GM18868 (cell line): ENCODE measurements at regions not wholly inside any gene's neighbourhood (a gene's known extent, or its start where the extent isn't known, plus 50 kb on each side); places are given as distances from the start of the nearest gene placed in this dataset.
"Not testable (repeated sequence)": the region's sequence is repeated elsewhere in the genome, so short reads cannot be mapped to it uniquely, and the experiment has no call there.

Experiments
- ATAC-seq: cut with Tn5 transposase; IDR thresholded peaks from one replicate; pipeline ENCODE4 v1.9.1; 2021; ENCODE audit warnings: mild to moderate bottlenecking, moderate library complexity; ENCODE audit not compliant: unreplicated experiment

DNA sequence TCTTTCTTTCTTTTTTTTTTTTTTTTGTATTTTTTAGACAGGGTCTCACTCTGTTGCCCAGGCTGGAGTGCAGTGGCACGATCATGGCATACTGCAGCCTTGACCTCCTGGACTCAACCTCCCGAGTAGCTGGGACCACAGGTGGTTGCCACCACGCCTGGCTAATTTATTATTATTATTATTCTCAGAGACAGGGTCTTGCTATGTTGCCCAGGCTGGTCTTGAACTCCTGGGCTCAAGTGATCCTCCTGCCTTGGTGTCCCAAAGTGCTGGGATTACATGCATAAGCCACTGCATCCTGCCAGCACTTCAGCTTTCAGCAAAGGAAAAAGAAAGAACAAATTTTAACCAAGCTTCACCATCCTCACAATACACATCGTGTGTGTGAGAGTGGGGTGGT lies 97.9 kb upstream of the SERBP1 start:
- no peak for ATAC-seq

DNA sequence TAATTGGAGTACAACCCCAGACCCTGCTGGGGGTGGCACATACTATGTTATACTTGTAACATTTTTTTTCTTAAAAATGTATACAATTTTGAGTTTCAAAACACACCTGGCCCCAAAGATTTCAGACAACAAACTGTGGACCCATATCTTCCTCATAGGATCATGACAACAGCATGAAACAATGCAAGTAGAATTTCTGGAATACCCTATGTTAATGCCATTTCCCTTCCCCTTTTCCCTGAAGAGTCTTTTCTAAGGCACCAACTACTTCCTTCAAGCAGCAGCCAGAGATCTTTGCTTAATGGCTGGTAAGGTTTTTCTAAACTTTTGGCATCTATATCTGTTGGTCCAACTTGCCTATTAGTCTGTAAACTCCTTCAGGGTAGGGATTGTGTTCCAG lies 99.9 kb upstream of the SERBP1 start:
- no peak for ATAC-seq

DNA sequence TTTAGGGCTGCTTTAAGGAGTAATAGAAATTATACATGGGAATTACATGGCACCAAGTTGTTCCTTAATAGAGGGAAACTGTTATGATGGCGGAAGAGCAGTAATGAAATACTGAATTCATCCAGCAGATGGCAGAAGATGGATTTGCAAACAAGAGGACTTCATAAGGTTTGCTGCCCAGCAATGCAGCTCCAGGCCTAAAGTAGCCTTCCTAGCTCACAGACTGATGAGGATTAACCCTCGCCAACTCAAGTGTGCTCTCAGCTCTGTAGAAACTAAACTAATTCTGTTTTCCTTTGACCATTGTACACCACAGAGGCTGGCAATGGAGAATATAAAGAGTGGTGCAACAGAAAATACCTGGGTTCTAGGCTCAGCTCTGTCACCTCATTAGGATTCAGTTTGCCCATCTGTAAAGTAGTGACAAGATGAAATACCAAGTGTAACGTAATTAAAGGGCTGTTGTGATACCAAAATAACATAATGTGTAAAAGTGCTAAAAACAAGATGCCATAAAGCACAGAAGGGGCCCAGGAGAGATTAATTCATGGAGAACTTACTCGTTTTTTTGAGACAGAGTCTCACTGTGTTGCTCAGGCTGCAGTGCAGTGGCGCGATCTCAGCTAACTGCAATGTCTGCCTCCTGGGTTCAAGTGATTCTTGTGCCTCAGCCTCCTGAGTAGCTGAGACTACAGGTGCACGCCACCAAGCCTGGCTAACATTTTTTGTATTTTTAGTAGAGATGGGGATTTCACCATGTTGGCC lies 102.4 kb upstream of the SERBP1 start:
- ATAC-seq, result peak; percentile 66

DNA sequence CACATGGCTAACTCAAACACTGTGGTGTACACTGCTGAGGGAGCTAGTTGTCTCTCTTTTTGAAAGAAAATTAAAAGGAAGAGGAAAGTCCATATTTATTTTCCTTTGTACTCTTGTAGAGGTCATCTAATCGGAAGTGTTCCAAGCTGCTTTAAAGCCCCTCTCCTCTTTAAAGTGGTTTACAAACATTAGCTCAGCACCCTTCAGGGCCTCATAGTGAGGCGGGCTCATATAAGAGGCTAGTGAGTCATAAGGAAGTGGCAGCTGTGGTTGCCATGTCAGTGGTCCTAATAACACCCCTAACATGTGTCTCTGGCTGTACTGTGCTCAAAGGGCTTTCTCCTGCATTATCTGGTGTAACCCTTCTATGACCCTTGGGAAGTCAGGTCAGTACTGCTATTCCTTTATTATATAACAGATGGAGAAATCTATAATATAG lies 104.4 kb upstream of the SERBP1 start:
- ATAC-seq, result peak; percentile 54

DNA sequence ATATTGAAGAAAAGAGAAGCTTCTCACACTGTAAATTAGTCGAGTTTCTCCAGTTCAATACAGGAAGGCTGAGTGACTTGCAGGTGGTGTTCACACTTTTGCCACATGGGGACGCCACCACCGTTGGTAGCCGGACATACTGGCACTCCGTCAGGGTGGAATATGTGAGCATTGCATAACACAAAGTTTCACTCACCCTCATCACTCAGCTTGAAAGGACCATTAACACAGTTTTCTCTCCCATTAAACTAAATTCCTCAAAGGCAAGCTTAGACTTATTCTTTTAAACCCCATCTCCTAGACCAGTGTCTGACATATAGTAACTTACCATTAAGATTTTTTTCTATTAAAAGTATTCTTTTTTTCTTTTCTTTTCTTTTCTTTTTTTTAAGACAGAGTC lies 105.3 kb upstream of the SERBP1 start:
- peak; percentile 87 for ATAC-seq

DNA sequence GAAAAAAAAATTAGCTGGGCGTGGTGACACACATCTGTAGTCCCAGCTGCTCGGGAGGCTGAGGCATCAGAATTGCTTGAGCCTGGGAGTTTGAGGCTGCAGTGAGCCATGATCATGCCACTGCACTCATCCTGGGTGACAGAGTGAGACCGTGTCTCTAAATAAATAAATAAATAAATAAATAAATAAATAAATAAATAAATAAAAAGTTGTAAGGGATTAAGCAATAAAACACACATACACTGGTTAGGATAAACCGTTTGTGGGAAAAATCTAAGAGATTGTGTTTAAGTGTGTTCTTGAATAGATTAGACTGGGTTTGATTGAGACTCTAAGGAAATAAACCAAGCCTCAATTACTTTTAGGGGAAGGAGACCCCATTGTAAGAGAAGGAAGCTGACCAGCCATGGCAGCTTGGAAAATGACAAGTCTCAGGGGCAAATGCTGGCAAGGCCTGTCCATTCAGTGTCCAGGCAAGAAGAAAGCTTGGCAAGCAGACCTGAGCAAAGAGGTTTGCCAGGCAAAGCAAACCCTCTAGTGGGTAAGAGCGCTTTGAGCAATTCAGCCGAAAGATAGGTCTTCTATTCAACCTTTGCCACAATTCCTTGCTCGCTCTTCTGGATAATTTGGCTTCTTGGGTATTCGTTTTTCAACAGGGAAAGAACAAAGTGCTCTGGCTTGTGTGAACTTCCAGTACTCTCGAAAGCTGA lies 106.9 kb upstream of the SERBP1 start:
- no peak for ATAC-seq

DNA sequence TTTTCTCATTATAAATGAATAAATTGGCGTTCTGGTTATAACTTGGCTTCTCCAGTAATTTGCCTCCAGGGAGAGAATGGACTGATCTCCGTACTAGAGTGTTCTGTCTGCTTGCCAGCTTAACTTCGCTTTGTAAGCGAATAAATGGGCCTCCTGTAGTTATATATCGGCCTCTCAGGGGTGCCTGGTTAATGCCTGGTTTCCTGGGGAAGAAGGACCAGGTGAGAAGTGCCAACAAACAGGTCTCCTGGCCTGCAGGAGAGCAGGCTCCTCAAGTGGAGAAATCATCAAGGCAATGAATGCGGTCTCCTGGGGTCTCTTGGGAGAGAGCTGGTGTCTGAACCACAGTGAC lies 107.4 kb upstream of the SERBP1 start:
- no peak for ATAC-seq

DNA sequence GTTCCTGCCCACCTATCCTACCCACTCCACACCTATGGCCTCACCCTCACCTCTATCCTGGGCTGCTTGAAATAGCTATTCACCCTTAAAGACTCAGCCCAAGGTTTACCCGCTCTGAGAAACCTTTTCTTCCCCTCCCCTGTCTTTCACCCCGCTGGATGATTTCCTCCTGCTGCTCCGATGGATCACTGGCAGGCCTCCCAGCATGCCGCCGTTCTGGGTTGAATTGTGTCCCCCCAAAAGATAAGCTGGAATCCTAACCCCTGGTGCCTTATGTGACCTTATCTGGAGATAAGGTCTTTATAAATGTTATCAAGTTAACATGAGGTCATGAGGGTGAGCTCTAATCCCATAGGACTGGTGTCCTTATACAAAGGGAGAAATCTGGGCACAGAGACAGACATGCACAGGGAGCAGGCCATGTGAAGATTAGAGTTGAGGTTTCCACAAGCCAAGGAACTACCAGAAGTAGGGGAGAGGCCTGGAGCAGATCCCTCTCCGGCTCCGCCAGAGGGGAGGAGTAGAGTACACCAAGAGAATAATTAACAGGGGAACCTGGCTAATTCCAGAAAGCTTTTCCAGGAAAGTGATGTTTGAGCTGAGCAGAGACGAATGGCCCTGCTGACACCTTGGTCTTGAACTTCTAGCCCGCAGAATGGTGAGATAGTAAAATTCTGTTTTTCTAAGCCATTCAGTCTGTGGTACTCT lies 110.0 kb upstream of the SERBP1 start:
- no peak for ATAC-seq

DNA sequence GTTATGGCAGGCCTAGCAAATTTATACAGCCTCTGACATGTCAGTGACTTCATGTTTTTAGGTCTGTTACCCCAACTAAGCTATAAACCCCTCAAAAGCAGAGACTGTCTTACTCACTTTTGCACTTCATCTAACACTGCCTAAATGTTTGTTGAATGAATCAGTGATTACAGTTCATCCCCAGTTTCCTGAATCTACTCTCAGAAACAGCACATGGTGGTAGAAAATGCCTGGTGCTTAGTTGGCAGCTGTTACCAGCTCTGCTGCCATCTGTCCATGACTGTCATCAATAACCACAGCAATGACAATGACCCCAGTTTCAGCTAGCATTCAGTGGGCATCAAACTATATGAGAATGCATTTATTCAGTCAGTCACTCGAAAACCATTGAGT lies 110.5 kb upstream of the SERBP1 start:
- no peak for ATAC-seq

DNA sequence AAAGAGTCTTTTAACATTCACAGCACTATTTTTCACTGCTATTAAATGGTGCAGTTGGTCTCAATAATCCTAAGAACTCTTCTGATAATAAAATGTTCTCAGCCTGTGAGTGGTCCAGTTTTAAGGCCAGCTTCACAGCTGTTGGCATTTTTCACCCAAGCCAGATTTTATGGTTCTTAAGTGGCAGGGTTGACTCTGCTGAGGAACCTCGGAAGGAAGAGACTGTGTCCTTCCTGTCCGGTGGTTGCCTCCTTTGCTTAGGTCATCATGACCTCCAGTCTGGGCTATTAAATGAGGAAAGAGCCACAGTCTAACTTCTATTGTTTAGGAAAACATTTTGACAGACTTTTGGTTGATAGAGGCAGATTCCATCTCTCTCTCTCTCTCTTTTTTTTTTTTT lies 112.5 kb upstream of the SERBP1 start:
- no peak for ATAC-seq

DNA sequence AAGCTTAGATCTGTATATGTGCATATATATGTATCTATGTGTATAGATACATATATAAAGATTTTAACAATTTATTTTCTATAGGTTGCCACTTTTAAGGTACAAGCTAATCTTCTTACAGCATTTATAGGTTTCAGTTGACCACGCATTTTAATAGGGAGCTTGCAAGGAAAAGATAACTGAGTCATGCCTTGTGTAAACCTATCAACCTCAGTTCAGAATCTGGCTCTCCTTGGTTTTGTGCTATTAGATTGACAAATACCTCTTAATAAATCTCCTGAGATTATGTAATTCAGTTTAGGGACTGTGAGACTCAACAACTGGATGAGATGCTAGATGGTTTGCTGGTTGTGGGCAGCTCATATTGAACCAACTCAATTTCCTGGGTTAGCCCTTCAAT lies 114.7 kb upstream of the SERBP1 start:
- ATAC-seq, result no peak

DNA sequence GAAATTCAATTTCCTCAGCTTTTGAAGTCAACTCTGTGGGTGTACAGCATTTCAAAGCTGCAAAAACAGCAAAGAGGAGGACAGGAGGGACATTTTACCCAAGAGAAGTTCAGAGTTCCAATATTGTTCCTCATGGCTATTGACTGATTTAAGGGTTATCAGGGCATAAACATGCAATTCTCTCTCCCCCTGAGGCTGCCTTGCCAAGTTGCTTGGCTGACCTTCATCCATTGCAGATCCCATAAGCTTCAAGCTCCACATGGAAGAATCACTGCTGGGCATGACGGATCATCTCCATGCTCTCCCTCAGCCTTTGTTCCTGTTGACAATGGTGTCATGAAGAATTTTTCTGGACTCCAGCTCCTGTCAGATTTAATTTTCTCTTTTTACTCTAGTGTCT lies 115.2 kb upstream of the SERBP1 start:
- no peak for ATAC-seq

DNA sequence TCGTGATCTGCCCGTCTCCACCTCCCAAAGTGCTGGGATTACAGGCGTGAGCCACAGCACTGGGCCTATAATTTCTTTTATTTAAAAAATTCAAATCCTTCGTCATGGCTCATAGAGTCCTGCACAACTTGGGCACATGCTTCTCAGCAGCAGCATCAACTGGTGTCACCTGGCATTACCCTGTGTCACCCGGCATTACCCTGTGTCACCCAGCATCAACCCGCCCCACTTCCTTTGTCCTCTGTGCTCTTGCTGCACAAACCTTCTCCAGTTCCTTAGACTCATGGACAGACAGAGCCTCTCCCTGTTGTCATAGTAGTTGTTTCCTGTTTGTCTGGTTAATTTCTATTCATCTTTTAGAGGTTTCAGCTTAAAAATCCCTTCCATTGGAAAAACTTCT lies 121.2 kb upstream of the SERBP1 start:
- no peak for ATAC-seq

DNA sequence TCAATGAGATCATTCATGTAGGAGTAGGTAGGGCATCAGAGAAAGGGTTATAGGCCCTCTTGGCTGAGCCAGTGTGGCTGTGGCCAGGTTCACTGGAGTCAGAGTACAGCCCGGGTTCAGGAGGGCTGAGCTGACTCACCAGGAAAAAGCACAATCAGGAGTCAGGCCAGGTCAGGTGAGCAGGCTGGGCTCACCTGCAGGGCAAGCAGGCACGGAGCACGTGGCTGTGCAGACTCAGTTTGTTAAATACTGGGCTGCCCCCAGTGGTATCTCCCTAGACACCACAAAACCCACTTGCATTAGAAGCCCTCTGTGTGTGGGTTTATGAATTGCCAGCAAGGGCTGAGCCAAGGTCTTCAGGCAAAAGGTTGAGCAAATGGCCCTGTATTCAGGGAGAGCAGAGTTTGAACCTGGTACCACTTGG lies 122.1 kb upstream of the SERBP1 start:
- peak; percentile 67 for ATAC-seq

DNA sequence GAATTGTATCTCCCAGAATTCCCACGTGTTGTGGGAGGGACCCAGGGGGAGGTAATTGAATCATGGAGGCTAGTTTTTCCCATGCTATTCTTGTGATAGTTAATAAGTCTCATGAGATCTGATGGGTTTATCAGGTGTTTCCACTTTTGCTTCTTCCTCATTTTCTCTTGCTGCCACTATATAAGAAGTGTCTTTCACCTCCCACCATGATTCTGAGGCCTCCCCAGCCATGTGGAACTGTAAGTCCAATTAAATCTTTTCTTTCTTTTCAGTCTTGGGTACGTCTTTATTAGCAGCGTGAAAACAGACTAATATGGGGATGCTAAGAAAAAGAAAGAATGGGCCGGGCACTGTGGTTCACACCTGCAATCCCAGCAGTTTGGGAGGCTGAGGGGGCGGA lies 124.0 kb upstream of the SERBP1 start:
- ATAC-seq, result not testable (repeated sequence)

DNA sequence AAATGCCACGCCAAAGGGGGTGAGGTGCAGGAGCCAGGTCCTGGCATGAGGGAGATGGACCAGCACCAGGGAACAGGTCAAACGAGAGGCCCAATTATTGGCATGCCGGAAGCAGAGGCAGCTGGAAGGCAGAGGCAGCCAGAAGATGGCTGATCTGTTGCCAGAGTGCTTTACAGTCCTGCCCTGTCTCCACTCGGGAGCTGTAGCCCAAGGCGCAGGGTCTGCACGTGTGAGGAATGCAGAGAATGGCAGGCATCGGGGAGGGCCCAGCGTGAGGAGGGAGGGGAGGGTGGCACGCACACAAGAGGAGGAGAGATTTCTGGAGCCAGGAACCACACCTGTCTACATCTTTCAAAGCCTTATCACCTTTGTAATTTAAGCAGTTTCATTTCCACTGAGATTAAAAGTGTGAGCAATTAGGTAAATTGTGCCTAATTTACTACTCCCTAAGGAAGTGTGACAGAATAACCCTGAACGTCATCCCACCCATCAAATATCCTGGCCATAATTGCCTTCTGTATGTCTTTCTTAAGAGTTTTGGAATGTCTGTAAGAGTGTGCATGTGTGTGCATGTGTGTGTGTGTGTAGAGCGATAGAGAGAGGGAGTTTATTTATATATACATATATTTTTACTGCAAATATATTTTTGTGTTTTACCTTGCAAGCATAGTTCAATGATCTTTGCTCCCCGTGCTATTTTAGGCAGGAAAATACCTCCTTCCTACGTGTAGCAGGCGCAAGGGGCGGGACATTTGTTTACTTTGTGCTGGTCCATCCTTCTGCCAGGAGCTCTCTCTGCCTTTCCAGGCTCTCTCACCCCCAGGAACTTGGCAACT lies 125.5 kb upstream of the SERBP1 start:
- no peak for ATAC-seq

DNA sequence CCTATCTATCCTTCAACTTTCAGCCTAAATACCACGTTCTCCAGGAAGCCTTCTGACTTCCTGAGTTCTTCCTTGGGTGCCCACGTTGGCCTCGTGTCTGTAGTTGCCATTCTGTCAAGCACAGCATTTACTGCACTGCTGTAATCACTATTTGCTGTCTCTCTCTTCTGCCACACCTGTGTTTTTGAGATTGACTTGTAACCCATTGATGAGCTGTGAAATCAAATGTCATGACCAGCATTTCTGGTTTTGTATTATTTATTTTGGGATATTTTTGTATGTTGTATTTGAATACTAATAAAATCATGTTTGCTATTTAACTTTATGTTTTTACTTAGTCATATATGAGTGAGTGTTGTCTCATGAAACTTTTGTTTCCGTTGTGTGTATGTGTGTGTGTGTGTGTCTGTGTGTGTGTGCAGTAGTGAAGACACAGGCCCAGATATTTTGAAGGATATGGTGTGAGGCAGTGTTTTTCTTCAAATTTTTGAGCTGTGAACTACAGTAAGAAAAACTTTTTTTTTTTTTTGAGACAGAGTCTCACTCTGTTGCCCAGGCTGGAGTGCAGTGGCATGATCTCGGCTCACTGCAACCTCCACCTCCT lies 126.2 kb upstream of the SERBP1 start:
- ATAC-seq, result no peak

DNA sequence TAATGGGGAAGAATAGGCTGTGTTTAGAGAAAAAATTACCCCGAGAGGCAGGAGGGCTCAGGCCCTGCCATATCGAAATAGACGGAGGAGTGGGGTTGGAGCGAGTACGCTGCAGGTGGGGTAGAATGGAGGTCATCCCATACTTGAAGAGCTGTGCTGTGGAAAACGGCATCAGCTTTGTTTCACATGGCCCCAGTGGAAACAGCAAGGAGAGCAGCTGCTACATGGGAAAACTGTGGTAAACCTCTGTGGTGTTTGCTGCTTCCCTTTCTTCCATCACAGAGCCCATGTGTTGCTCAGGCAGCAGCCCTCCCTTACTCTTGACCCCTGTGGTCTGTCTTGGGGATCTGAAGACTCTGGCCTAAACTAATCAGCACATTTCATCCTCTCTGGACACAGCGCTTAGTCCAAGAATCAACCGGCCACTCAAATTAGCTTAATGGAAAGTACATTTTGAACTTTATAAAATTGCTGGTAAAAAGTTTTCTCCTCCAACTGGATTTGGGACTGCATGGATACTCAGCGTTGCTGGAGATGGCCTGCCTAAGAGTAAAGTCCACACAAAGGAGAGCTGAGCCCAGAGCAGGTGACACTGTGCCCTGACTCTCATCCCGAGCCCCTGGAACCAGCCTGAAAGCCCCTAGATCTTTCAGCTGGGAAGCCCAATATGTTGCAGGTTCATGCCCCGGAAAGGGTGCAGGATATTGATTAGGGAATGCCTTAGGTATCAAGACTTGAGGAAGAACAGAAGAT lies 127.1 kb upstream of the GADD45A start:
- ATAC-seq, result no peak

DNA sequence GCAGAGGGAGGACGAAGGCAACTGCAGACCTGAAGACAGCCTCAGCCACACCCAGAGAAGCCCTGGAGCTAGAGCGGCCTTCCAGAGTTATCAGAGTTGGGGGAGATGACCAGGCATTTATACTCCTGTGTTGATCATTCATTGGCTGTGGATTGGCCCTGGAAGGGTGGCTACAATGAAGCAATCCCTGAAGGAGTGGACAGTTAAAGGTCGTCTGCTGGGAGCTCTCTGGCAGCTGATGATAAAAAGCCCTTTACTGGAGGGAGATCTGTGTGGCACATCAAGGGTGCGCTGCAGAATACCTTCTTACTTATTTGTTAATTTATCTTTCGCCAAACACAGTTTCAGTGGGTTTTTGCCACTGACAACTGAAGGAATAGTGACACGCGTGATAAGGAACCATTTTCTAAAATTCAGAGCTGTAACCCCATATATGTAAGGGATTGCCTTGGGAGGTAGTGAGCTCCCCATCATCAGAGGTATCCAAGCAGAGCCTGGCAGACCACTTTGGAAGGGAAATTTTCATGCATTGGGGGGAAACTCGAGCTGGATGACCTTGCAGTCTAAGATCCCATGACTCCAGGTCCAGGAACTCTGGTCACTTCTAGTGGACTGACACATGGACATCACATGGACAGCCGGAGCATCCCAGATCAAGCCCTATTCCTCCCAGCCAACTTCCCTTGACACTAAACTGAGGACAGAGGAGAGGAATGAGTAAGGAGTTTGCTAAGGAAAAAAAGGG lies 126.4 kb upstream of the GADD45A start:
- no peak for ATAC-seq
